AG10803 (cell line): ENCODE measurements at regions not wholly inside any gene's neighbourhood (a gene's known extent, or its start where the extent isn't known, plus 50 kb on each side); places are given as distances from the start of the nearest gene placed in this dataset.

Experiments used
- DNase-seq: peaks from one replicate; pipeline ENCODE4 v3.0.0; 2010; ENCODE audit warnings: low read depth
- H3K4me3 ChIP-seq: 2 replicates; pipeline ENCODE4 v1.5.1; 2011; ENCODE audit warnings: mild to moderate bottlenecking, low read length, control low read depth
- CTCF ChIP-seq: conservative IDR thresholded peaks from 2 replicates; pipeline ENCODE4 v1.5.1; 2011; ENCODE audit warnings: mild to moderate bottlenecking, low read length, control low read depth, inconsistent platforms

GRCh38 chr19:16023146-16023915 is 53.0 kb upstream of the TPM4 start:
- no peak for TF ChIP-seq CTCF
- no peak for DNase-seq

DNA sequence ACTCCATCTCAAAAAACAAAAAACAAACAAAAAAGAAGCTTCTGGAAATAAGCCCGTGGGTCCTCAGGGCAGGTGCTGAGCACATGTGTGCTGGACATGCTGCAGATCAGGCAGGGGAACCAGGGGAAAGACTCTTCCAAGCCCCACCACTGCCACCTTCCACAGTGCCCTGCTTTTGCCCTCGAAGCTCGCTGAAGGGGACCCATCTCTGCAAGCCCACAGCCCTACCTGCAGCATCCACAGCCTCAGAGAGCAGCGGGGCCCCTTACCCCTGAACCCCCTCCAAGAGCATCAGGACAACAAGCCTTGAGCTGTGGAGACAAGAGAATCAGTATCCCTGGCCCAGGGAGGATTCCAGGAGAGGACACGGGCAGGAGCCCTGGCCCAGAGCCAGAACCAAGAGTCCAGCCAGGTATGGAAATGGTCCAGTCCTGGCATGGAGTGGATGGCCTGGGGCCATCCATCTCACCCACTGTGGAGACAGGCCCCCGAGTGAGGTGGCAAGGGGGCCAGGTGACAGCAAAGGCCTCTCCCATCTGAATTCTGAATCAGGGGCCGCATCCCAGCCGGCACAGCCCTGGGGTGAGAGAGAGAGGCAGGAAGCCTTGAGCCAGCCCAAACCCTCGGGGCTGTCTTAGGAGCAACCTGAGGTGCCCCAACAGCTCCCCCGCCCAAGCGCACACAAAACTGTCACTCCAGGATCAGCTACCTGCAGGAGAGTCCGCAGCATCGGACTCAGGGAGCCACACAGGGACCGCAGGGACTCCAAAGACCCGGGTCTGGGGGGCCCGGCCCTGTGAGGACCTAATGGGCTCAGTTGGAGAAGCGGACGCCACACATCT is 51.8 kb upstream of the TPM4 start:
- DNase-seq: no peak
- H3K4me3 ChIP-seq: no peak overlapping the region
- TF ChIP-seq CTCF: no peak

More at GRCh38 chr19:16023146-16023915, 53.0 kb upstream of the TPM4 start:
- H3K4me3 ChIP-seq: no peak overlapping the region

DNA sequence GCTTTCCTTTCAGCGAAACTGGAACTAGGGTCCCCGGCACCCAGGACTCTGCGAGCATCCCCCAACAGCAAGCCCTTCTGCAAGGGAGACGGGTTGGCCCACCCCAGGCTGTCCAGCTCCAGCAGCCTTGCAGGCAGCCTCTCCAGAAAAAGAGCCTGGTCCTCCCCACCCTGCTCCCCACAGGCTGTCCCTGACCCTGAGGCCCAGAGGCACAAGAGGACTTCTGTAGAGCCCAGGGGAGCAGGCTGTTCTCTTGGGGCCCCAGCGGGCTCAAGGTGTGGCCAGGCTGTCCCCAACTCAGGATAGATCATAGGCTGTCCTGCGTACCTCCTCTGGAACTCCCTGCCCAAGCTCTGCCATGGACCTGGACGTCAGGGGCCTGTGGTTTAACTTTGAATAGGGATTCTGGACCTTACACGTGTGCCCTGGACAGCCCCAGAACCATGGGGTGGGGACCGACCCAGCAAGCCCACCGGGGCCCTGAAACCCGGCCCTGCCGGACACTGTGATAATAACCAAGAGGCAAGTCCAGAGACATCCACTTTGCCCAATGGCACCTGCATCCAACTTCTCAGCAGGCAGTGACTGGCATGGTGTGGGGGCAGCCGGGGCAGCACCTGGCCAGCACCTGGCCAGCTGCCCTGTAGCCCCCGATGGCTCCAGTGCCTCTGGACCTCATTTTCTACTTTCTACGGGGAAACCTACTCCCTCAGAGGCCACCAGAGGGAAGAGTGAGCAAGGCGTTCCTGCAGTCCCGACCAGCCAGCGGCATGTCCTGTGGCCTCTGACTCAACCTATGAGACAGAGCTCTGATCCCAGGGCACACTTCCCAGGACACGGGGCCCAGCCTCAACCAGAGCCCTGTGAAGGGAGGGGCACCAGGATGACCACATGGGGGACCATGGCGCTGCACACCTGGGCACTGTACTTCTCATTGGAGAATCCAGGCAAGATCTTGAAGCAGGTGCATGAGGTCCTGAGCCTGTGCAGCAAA is 50.9 kb upstream of the TPM4 start:
- no peak overlapping the region for H3K4me3 ChIP-seq
- TF ChIP-seq CTCF: peak; percentile 78
- DNase-seq: peak; percentile 74

DNA sequence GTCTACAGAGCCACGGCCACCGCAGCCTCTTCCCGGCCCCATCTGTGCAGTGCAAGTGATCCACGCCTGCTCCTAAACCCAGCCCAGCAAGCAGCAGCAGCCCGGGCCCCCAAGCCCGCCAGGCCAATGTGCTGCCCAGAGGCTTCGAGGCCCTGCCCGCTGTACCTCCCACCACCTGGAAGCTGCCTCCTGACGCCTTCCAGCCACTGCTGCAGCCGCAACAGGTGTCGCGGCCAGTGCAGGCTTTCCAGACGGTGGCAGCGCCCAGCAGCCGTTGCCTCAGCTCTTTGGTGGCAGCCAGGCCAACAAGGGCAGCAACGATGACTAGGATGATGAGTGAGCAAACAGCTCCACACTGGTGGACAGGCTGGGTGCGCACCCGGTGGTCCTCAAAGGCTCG is 50.2 kb upstream of the TPM4 start:
- TF ChIP-seq CTCF: no peak
- no peak for DNase-seq
- H3K4me3 ChIP-seq: no peak overlapping the region
